ENCODE measurements at regions not wholly inside any gene's neighbourhood (a gene's known extent, or its start where the extent isn't known, plus 50 kb on each side); places are given as distances from the start of the nearest gene placed in this dataset.

- ChIA-PET POLR2A (no interaction called here), CTCF (no interaction called here)
- DNase-seq (ENCODE audit: low read depth, low spot score): no peak
- H3K4me3 ChIP-seq (ENCODE audit: low read depth, low read length): no peak overlapping the region
- TF ChIP-seq CTCF (IDR thresholded peaks at IDR 0.05; ENCODE audit: insufficient read depth, low read length, missing control alignments): no peak
Observed at GRCh38 chr6:19180348-19181072, 656.7 kb upstream of the ID4 start.

GRCh38 chr6:19181211-19181610, 656.0 kb upstream of the ID4 start:
- DNase-seq (ENCODE audit: low read depth, low spot score): no peak
- no peak overlapping the region for H3K4me3 ChIP-seq (ENCODE audit: low read depth, low read length)
- CTCF ChIA-PET: no interaction called here
- TF ChIP-seq CTCF (IDR thresholded peaks at IDR 0.05; ENCODE audit: insufficient read depth, low read length, missing control alignments): no peak
- POLR2A ChIA-PET: no interaction called here

GRCh38 chr6:19193624-19194023, 643.5 kb upstream of the ID4 start:
- DNase-seq (ENCODE audit: low read depth, low spot score): no peak
- no peak overlapping the region for H3K4me3 ChIP-seq (ENCODE audit: low read depth, low read length)
- ChIA-PET CTCF (no interaction called here), POLR2A (no interaction called here)
- no peak for TF ChIP-seq CTCF (IDR thresholded peaks at IDR 0.05; ENCODE audit: insufficient read depth, low read length, missing control alignments)

- ChIA-PET POLR2A (no interaction called here), CTCF (no interaction called here)
- TF ChIP-seq CTCF (IDR thresholded peaks at IDR 0.05; ENCODE audit: insufficient read depth, low read length, missing control alignments): no peak
- H3K4me3 ChIP-seq (ENCODE audit: low read depth, low read length): no peak overlapping the region
- DNase-seq (ENCODE audit: low read depth, low spot score): no peak
Observed at GRCh38 chr6:19204445-19204844, 632.7 kb upstream of the ID4 start.

- no peak for TF ChIP-seq CTCF (IDR thresholded peaks at IDR 0.05; ENCODE audit: insufficient read depth, low read length, missing control alignments)
- CTCF ChIA-PET: no interaction called here
- POLR2A ChIA-PET: no interaction called here
- no peak for DNase-seq (ENCODE audit: low read depth, low spot score)
- H3K4me3 ChIP-seq (ENCODE audit: low read depth, low read length): no peak overlapping the region
Observed at GRCh38 chr6:19205076-19205475, 632.1 kb upstream of the ID4 start.

- ChIA-PET CTCF (no interaction called here), POLR2A (no interaction called here)
- H3K4me3 ChIP-seq (ENCODE audit: low read depth, low read length): no peak overlapping the region
- TF ChIP-seq CTCF (IDR thresholded peaks at IDR 0.05; ENCODE audit: insufficient read depth, low read length, missing control alignments): no peak
- DNase-seq (ENCODE audit: low read depth, low spot score): no peak
Observed at GRCh38 chr6:19209202-19209601, 628.0 kb upstream of the ID4 start.

Data from AG04449 (cell line).